SU-DHL-6 (cell line): ENCODE measurements at regions not wholly inside any gene's neighbourhood (a gene's known extent, or its start where the extent isn't known, plus 50 kb on each side); places are given as distances from the start of the nearest gene placed in this dataset.
"Not testable (repeated sequence)": the region's sequence is repeated elsewhere in the genome, so short reads cannot be mapped to it uniquely, and the experiment has no call there.

Experiments
- CTCF ChIP-seq: fragments of 200-600 bp; sonication (generic); IDR thresholded peaks from one replicate; pipeline ENCODE4 v1.5.1; 2017; ENCODE audit warnings: antibody characterized with exemption, mild to moderate bottlenecking, low read length, moderate library complexity; ENCODE audit not compliant: insufficient read depth, poor library complexity, severe bottlenecking
- EZH2phosphoT487 ChIP-seq: fragments of 200-600 bp; sonication (generic), shearing (Covaris generic); conservative IDR thresholded peaks from 2 replicates; pipeline ENCODE4 v1.6.1; 2018; ENCODE audit warnings: mild to moderate bottlenecking, antibody characterized with exemption, low read length, moderate library complexity, mixed read lengths

DNA sequence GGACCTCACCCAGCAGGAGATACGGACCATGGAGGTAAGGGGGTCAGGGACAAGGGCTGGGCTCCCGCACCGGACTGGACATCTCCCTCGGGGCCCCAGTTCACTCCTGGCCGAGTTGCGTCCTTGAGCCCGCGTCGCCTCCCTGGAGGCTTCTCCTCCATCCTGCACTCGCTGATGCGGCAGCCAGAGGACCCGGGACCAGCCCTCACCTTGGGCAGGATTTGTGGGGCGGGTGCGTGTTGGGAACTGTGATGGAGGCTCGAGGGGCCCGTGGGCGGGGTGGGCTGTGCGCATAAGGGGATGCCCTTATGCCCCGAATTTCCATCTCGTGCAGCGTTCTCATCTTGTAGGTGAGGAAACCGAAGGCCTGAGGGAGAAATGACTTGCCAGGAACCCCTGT, 562.0 kb upstream of the WSB1 start:
- not testable (repeated sequence) for TF ChIP-seq CTCF, EZH2phosphoT487
